AG08395 (cell line): ENCODE measurements at regions not wholly inside any gene's neighbourhood (a gene's known extent, or its start where the extent isn't known, plus 50 kb on each side); places are given as distances from the start of the nearest gene placed in this dataset.

ENCODE experiments used
- DNase-seq: peaks from one replicate; pipeline ENCODE4 v3.0.0; 2012; ENCODE audit warnings: mixed read lengths, low spot score

DNA sequence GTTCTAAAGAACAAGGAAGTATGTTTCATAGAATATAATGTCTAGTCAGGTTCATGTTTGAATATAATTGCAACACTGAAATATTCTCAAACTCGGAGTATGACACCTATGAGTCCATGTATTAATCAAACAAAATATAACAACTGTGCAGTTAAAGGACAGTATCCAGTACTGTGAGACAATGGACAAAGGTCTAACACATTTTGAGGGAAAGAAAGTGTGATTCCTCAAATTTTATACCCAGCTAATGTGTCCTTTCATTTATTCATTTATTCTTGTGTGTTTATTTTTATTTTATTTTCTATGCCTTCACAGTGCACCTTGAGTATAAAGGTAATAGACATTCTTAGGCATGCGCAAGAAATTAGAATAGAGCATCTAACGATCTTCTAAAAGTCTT, 401.0 kb upstream of the ZFHX3 start:
- no peak for DNase-seq

GRCh38 chr16:73447846-73448245, 399.9 kb upstream of the ZFHX3 start:
- DNase-seq: no peak

DNA sequence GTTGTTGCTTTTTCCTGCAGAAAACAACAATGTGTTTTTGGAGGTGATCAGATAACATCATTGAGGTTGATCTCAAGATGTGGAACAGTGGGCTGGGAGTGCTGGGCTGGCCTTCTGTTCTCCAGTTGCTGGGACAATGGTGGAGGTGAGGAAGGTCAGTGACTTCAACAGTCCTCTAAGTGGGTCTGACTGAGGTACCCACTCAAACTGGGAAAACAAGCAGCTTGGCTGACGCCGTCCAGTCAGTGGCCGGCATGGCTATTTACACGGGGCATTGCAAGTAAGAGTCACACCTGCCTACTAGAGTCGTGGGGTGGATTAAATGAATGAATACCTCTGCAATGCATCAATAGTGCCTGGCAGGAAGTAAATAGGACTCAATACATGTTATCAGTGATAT, 386.7 kb upstream of the ZFHX3 start:
- DNase-seq: no peak

- no peak for DNase-seq
Measured at GRCh38 chr16:73433731-73434307, 385.9 kb upstream of the ZFHX3 start.

- no peak for DNase-seq
Measured at GRCh38 chr16:73432850-73433730, 385.2 kb upstream of the ZFHX3 start.

GRCh38 chr16:73430138-73430537, 382.2 kb upstream of the ZFHX3 start:
- no peak for DNase-seq

GRCh38 chr16:73428121-73428520, 380.2 kb upstream of the ZFHX3 start:
- no peak for DNase-seq

DNA sequence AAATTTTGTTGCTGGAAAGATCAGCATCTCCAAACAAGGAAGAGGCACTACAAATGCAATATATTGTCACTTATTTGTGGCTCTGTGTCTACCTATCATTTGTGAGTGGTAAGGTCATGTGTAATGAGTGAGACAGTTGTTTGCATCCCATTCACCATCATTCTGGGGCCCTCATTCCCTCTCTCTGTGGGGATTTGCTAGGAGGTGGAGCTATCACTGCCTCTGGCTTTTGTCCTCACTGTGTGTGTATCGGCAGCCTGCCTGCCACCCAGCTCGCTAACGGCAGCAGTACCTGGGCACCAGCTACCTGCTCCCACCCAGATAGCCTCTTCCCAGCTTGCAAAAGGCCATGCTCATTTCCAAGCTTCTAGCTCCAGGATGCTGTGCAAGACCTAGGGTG, 379.2 kb upstream of the ZFHX3 start:
- no peak for DNase-seq

GRCh38 chr16:73426433-73427160, 378.7 kb upstream of the ZFHX3 start:
- DNase-seq: no peak

DNA sequence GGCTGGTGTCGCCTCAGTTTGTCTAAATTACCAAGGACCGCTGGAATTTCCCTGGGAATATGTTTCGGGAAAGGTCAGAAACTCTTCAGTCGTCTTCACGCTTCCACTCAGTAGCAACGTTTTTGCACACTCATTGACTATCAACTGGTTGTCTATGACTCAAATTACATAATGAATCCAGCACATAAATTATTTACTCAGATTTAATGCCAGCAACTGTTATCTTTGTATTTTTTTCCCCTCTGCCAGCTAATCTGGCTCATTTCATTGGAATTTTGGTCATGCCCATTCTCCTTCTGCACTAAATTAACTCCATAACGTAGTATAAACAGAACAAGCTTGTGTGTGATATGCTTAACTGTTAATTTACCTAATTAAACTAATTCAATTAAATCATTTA, 372.7 kb upstream of the ZFHX3 start:
- no peak for DNase-seq

- no peak for DNase-seq
Measured at GRCh38 chr16:73420244-73420643, 372.3 kb upstream of the ZFHX3 start.

DNA sequence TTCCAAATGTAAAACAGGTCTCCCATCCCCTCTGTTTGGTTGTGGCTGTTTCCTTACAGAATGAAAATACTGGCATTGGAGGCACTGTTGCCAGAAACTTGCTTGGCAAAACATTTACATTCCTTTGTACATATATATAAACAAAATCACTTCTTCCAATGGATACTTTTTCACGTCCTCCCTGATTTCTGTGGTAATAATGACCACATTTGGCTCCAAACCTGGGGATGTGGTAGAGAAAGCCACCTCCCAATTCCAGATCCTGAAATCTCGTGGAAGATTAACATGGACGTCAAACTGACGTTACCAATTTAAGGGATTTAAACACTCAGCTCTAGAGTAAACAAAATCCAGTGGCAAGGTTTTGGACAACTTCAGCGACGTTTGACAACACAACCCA, 370.8 kb upstream of the ZFHX3 start:
- no peak for DNase-seq

- no peak for DNase-seq
Measured at GRCh38 chr16:73418051-73418450, 370.1 kb upstream of the ZFHX3 start.

- DNase-seq: no peak
Measured at GRCh38 chr16:73415286-73415685, 367.4 kb upstream of the ZFHX3 start.

- no peak for DNase-seq
Measured at GRCh38 chr16:73414638-73415037, 366.7 kb upstream of the ZFHX3 start.

DNA sequence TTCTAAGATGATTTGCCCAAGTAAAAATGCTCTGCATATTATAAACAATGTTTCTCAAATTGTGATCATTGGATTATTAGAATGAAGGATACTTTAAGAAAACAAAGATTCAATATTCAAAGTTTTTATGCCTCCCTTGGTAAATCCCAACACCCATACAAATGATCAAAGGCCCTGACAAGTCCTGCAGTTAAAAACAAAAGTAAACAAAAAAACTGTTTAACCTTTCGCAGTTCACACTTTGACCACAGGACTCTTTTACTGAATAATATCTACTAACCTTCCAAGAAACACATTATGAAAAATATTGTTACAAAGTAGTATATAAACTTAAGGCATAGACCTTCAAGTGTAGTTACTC, 365.9 kb upstream of the ZFHX3 start:
- no peak for DNase-seq

DNA sequence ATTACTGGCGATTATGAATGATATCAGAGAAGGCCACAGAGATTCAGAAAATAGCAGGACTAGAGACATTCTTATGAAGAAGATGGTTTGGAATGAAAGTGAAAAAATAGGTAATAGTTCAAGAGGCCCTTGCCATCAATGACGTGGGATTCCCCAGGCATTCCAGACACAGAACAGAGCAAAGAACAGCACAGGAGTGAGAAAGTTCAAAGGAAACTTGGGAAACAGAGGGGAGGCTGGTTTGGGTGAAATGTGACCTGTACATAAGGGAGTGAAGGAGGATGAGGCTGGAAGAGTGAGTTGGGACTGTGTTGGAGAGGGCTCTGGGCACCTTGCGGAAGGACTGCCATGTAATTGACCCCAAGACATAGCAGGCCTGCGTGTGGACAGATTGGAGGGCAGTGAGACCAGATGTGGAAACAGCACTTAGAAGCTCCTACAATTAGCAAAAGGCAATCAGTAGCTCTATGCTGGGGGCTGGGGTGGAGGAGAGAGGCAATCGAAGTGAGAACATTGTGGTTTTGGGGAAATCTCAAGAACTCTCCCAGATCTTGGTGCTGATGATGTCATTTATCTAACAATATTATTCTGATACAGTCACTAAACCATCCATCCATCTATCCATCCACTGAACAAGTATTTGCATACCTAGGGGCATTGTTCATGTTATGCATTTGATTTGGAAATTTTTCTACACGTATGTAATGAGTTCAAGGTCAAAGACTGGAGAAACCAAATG, 365.3 kb upstream of the ZFHX3 start:
- no peak for DNase-seq

GRCh38 chr16:73412416-73412815, 364.5 kb upstream of the ZFHX3 start:
- DNase-seq: no peak

DNA sequence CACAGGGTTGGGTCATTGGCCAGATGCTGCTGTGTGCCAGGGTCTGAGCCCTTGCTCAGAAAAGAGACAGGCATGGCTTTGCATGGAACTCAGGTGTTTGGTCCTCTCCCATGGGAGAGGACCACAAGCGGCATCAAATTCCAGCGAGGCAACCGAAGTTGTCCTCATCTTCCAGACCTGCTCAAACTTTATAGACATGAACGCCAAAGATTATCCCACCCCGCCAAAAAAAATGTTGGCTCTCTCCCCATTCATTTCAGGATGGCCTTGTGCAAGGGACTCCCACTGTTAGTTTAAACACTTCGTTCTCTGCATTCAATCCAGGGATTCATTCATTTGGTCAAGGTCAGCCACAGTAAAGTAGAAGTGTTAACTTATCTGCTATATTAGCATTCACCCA, 360.8 kb upstream of the ZFHX3 start:
- DNase-seq: no peak

GRCh38 chr16:73408311-73408710, 360.4 kb upstream of the ZFHX3 start:
- no peak for DNase-seq

- DNase-seq: peak; percentile 48
Measured at GRCh38 chr16:73405851-73406250, 357.9 kb upstream of the ZFHX3 start.

GRCh38 chr16:73404001-73404400, 356.1 kb upstream of the ZFHX3 start:
- DNase-seq: no peak

- DNase-seq: no peak
Measured at GRCh38 chr16:73403291-73403690, 355.4 kb upstream of the ZFHX3 start.
